Transverse colon (tissue), 4 donors: ENCODE measurements at regions not wholly inside any gene's neighbourhood (a gene's known extent, or its start where the extent isn't known, plus 50 kb on each side); places are given as distances from the start of the nearest gene placed in this dataset.

Experiments
- DNase-seq: peaks from one replicate; pipeline ENCODE4 v3.0.0-alpha.2; 2019
- H3K27ac ChIP-seq, 4 donors: fragments of 200-600 bp; sonication (generic); 2 replicates each; pipeline ENCODE4 v1.5.1; 2016 to 2018; ENCODE audit warnings: inconsistent platforms in 4 of 4
- H3K27me3 ChIP-seq: fragments of 200-600 bp; sonication (generic); 2 replicates; pipeline ENCODE4 v1.5.1; 2017; ENCODE audit warnings: inconsistent platforms
- H3K36me3 ChIP-seq, 4 donors: fragments of 200-600 bp; sonication (generic); 2 replicates each; pipeline ENCODE4 v1.5.1; 2017 to 2019; ENCODE audit warnings: inconsistent platforms in 4 of 4
- H3K4me1 ChIP-seq, 4 donors: fragments of 200-600 bp; sonication (generic); 2 replicates each; pipeline ENCODE4 v1.5.1; 2017 to 2020; ENCODE audit warnings: inconsistent platforms in 4 of 4
- H3K4me3 ChIP-seq, 4 donors: fragments of 200-600 bp; sonication (generic); 1 replicate in 1 of 4; 2 replicates in 3 of 4; pipeline versions ENCODE4 v1.5.1 to v1.6.1; 2017 to 2019; ENCODE audit warnings: inconsistent platforms in 4 of 4
- H3K9me3 ChIP-seq, 2 donors: fragments of 200-600 bp; sonication (generic); 2 replicates each; pipeline ENCODE4 v1.5.1; 2017 to 2019; ENCODE audit warnings: inconsistent platforms in 2 of 2
- EP300 ChIP-seq: sonication (generic); formaldehyde crosslinking; IDR thresholded peaks from one replicate; pipeline ENCODE4 v1.6.1; 2017; ENCODE audit warnings: antibody characterized with exemption, low read depth
- POLR2A ChIP-seq: fragments of 450-650 bp; IDR thresholded peaks from one replicate; pipeline ENCODE4 v1.6.1; 2016; ENCODE audit warnings: antibody characterized with exemption, mild to moderate bottlenecking, moderate library complexity
- POLR2AphosphoS5 ChIP-seq, 3 donors: sonication (generic); formaldehyde crosslinking; IDR thresholded peaks; one replicate each; pipeline ENCODE4 v1.6.1; 2016; ENCODE audit warnings: antibody characterized with exemption in 3 of 3
- WGBS, 2 donors: methylation state at CpG; one replicate each; pipeline ENCODE4 v1.1.5; 2018; ENCODE audit warnings: low coverage in 1 of 2; 5-methylcytosine and 5-hydroxymethylcytosine counted together
- in situ Hi-C, 4 donors: fragments of 200-750 bp; cut with MboI; loops; one replicate each; pipeline versions ENCODE4 v1.15.0 to v1.15.1; 2017; ENCODE audit warnings: low sequenced_read_pairs in 3 of 4, low pct_ligation_motif_present in 1 of 4, low pct_unique_long_range_greater_than_20kb in 1 of 4
- intact Hi-C: fragments of 100-400 bp; cut with DNase I; formaldehyde crosslinking; loops from one replicate; pipeline ENCODE4 v1.15.1; 2023; ENCODE audit warnings: low total_unique reads
- TF ChIP-seq, protein P1 (sequence below), 5 experiments: fragments of 200-600 bp in 3 of 5; fragments of 450-650 bp in 2 of 5; sonication (generic) in 3 of 5; IDR thresholded peaks; 1 replicate in 2 of 5; 2 replicates in 3 of 5; pipeline ENCODE4 v1.5.1; 2016 to 2017; ENCODE audit warnings: antibody characterized with exemption in 5 of 5, inconsistent platforms in 3 of 5, mild to moderate bottlenecking in 2 of 5, moderate library complexity in 1 of 5

DNA sequence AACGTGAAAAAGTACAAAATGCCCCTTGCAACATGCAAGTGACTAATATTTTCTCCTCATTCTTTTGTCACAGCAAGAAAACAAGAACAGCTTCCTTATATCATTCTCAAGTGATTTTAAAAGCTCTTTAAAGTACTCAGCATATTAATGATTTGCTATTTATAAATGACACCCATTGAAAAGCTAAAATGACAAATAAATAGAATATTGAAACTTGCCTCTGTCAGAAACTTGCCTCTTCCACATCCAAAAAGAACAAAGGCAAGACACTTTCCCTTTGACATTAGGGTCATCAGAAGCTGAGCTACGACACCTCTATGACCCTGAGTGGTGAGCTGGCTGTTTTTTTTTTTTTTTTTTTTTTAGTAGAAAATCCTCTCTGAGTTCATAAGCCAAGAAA, 339.6 kb upstream of the ITGA1 start:
- Histone ChIP-seq H3K9me3 (no peaks in the 10 kb centered on the region), H3K4me3 (no peak overlapping the region), H3K4me1 (no peaks in the 10 kb centered on the region), H3K27me3 (no peaks in the 10 kb centered on the region), H3K36me3 (no peaks in the 10 kb centered on the region), H3K27ac (no peak overlapping the region)
- no peak for DNase-seq
- intact Hi-C loops (no loop called here), in situ Hi-C loops (no loop called here)
- 43 to 57% methylated on average over 2 of the region's 2 CpGs for WGBS, 2 donors
- no peak for TF ChIP-seq EP300
- no peak for TF ChIP-seq POLR2A
- TF ChIP-seq, protein P1, sequence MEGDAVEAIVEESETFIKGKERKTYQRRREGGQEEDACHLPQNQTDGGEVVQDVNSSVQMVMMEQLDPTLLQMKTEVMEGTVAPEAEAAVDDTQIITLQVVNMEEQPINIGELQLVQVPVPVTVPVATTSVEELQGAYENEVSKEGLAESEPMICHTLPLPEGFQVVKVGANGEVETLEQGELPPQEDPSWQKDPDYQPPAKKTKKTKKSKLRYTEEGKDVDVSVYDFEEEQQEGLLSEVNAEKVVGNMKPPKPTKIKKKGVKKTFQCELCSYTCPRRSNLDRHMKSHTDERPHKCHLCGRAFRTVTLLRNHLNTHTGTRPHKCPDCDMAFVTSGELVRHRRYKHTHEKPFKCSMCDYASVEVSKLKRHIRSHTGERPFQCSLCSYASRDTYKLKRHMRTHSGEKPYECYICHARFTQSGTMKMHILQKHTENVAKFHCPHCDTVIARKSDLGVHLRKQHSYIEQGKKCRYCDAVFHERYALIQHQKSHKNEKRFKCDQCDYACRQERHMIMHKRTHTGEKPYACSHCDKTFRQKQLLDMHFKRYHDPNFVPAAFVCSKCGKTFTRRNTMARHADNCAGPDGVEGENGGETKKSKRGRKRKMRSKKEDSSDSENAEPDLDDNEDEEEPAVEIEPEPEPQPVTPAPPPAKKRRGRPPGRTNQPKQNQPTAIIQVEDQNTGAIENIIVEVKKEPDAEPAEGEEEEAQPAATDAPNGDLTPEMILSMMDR (IDR thresholded peaks at IDR 0.05) = no peak
- TF ChIP-seq POLR2AphosphoS5 (IDR thresholded peaks at IDR 0.05) = no peak

DNA sequence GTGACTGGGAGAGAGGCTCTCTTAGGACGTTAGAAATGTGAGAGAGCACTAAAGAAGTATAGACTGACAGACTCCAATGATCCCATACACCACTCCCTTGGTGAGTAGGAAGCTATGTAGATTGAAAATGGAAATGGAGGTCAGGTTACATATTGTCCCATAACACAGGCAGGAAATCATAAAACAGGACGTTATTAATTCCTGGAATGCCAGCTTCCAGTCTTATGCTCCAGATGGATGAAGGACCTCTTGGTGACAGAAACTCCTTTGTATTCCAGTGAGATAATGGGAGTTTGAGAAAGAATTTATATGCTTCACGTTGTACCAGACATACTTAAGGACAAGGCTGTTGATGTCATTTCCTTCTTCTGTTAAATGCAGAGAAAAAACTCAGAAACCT, 338.2 kb upstream of the ITGA1 start:
- DNase-seq = no peak
- in situ Hi-C loops (no loop called here), intact Hi-C loops (no loop called here)
- TF ChIP-seq EP300 = no peak
- TF ChIP-seq POLR2A = no peak
- TF ChIP-seq, protein P1 (IDR thresholded peaks at IDR 0.05) = no peak
- no peak for TF ChIP-seq POLR2AphosphoS5 (IDR thresholded peaks at IDR 0.05)
- Histone ChIP-seq H3K27me3 (no peaks in the 10 kb centered on the region), H3K27ac (no peak overlapping the region), H3K9me3 (no peaks in the 10 kb centered on the region), H3K4me1 (no peaks in the 10 kb centered on the region), H3K4me3 (no peak overlapping the region), H3K36me3 (no peaks in the 10 kb centered on the region)
- 25 to 30% methylated on average over 3 of the region's 3 CpGs for WGBS, 2 donors

DNA sequence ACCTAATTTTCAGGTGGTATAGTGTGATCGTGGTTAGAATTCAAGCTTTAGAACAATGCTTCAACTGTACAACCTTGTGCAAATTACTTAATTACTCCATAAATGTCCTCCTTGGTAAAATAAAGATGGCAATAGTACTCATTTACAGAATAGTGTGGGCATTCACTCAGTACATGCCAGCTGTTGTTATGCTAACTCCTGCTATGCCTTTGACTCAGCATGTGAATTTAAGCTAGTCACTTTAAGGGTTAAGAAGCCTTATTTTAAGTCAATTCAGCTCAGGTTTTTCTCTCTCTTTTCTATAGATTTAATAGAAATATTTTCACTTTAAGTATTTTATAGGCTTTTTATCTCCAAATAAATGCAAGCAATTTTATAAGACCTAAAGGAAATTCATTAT, 335.6 kb upstream of the ITGA1 start:
- H3K27me3 ChIP-seq = no peaks in the 10 kb centered on the region
- no peaks in the 10 kb centered on the region for H3K36me3 ChIP-seq
- no peak overlapping the region for H3K4me3 ChIP-seq
- in situ Hi-C loops = no loop called here
- WGBS, 2 donors = 33 to 47% methylated on average over 1 of the region's 1 CpG
- TF ChIP-seq EP300 = no peak
- TF ChIP-seq, protein P1 (IDR thresholded peaks at IDR 0.05) = no peak
- TF ChIP-seq POLR2AphosphoS5 (IDR thresholded peaks at IDR 0.05) = no peak
- no peak for TF ChIP-seq POLR2A
- H3K27ac ChIP-seq = no peak overlapping the region
- intact Hi-C loops = no loop called here
- no peaks in the 10 kb centered on the region for H3K9me3 ChIP-seq
- no peaks in the 10 kb centered on the region for H3K4me1 ChIP-seq
- no peak for DNase-seq

DNA sequence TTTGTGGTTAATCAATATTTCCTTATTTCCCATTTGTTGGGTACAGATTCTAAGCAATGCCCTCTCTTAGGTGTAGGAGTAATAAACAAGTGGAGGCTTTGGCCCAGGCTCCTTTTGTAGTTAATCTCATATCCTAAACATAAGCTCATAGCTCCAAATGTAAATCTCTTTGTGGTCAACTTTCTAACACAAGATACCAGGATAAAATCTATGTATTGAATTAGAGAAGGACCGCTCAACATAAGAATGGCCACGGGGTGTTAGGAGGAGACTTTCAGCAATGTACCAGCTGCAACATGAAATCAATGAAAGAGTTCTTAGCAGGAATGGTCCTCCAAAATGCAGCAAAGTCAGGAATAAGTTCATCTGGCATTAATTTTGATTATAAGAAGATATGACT, 334.5 kb upstream of the ITGA1 start:
- in situ Hi-C loops = no loop called here
- no peaks in the 10 kb centered on the region for H3K9me3 ChIP-seq
- intact Hi-C loops = no loop called here
- H3K4me3 ChIP-seq = no peak overlapping the region
- no peaks in the 10 kb centered on the region for H3K36me3 ChIP-seq
- no peak overlapping the region for H3K27ac ChIP-seq
- WGBS, 2 donors = 64 to 86% methylated on average over 2 of the region's 2 CpGs
- H3K4me1 ChIP-seq = no peaks in the 10 kb centered on the region
- no peak for DNase-seq
- H3K27me3 ChIP-seq = no peaks in the 10 kb centered on the region
- TF ChIP-seq POLR2A (no peak), EP300 (no peak), POLR2AphosphoS5 (IDR thresholded peaks at IDR 0.05) (no peak)

DNA sequence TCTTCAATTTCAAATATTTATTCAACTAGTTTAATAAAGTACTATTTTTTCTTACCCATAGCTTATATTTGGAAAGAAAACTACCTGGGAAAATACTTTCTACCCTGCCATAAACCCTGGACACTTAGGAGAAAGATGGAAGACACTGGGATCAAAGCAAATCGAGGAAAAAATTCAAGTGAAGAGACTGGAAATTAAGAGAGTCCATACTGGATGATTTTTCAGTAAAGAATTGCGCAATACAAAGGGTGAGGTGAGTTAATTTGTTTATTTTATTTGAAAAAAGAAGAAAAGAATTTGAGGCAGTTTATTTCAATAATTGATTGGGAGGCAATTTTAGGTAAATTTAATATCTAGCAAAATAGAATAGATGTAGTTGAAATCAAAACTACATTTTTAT, 331.8 kb upstream of the ITGA1 start:
- intact Hi-C loops (no loop called here), in situ Hi-C loops (no loop called here)
- WGBS, 2 donors = 70 to 75% methylated on average over 2 of the region's 2 CpGs
- no peak for DNase-seq
- Histone ChIP-seq H3K36me3 (no peaks in the 10 kb centered on the region), H3K27me3 (no peaks in the 10 kb centered on the region), H3K27ac (no peak overlapping the region), H3K4me1 (no peaks in the 10 kb centered on the region), H3K9me3 (no peaks in the 10 kb centered on the region), H3K4me3 (no peak overlapping the region)
- TF ChIP-seq, protein P1 (IDR thresholded peaks at IDR 0.05) = no peak
- TF ChIP-seq POLR2A (no peak), EP300 (no peak), POLR2AphosphoS5 (IDR thresholded peaks at IDR 0.05) (no peak)
